Neuronal stem cell (in vitro differentiated cells): ENCODE measurements at regions not wholly inside any gene's neighbourhood (a gene's known extent, or its start where the extent isn't known, plus 50 kb on each side); places are given as distances from the start of the nearest gene placed in this dataset.

Experiments used
- DNase-seq: peaks from one replicate; pipeline ENCODE4 v3.0.0-alpha.2; 2013; ENCODE audit warnings: low spot score
- H2AFZ ChIP-seq: one replicate; pipeline ENCODE4 v1.6.1; 2013; ENCODE audit warnings: mild to moderate bottlenecking, low read length, inconsistent platforms
- H2AK5ac ChIP-seq: 2 replicates; pipeline ENCODE4 v1.6.1; 2013; ENCODE audit warnings: low read depth, mild to moderate bottlenecking, inconsistent platforms, low read length, moderate library complexity, mixed read lengths
- H2BK120ac ChIP-seq: 2 replicates; pipeline ENCODE4 v1.6.1; 2013; ENCODE audit warnings: low read depth, mild to moderate bottlenecking, inconsistent platforms, low read length, moderate library complexity, mixed read lengths
- H2BK12ac ChIP-seq: one replicate; pipeline ENCODE4 v1.6.1; 2013; ENCODE audit warnings: low read length, inconsistent platforms
- H2BK15ac ChIP-seq: 2 replicates; pipeline ENCODE4 v1.6.1; 2013; ENCODE audit warnings: mild to moderate bottlenecking, low read length, inconsistent platforms, mixed read lengths
- H2BK5ac ChIP-seq: one replicate; pipeline ENCODE4 v1.6.1; 2013; ENCODE audit warnings: inconsistent platforms, mild to moderate bottlenecking, low read length, moderate library complexity
- H3K14ac ChIP-seq: one replicate; pipeline ENCODE4 v1.6.1; 2013; ENCODE audit warnings: low read length, inconsistent platforms
- H3K18ac ChIP-seq: 2 replicates; pipeline ENCODE4 v1.6.1; 2013; ENCODE audit warnings: low read length, inconsistent platforms
- H3K23ac ChIP-seq: 2 replicates; pipeline ENCODE4 v1.6.1; 2013; ENCODE audit warnings: low read depth, mild to moderate bottlenecking, mixed read lengths, low read length, inconsistent platforms; ENCODE audit not compliant: poor library complexity
- H3K27ac ChIP-seq: replicated peaks from 3 replicates; pipeline ENCODE4 v1.5.1; 2013; ENCODE audit warnings: low read length, inconsistent platforms
- H3K27me3 ChIP-seq, 3 experiments: 2 replicates each; pipeline ENCODE4 v1.6.1; 2013; ENCODE audit warnings: low read length in 3 of 3, mild to moderate bottlenecking in 2 of 3, inconsistent platforms in 1 of 3, low read depth in 1 of 3, mixed read lengths in 1 of 3, moderate library complexity in 1 of 3; ENCODE audit not compliant: control insufficient read depth in 3 of 3, insufficient read depth in 3 of 3
- H3K36me3 ChIP-seq, 2 donors: replicated peaks in 1 of 2; 2 replicates each; pipeline ENCODE4 v1.6.1; 2013; ENCODE audit warnings: low read length in 2 of 2; ENCODE audit not compliant: control insufficient read depth in 2 of 2, insufficient read depth in 2 of 2
- H3K4ac ChIP-seq: 2 replicates; pipeline ENCODE4 v1.6.1; 2013; ENCODE audit warnings: inconsistent platforms, mild to moderate bottlenecking, low read length, moderate library complexity
- H3K4me1 ChIP-seq, 2 donors: 1 replicate in 1 of 2; 2 replicates in 1 of 2; pipeline ENCODE4 v1.6.1; 2013; ENCODE audit warnings: low read length in 2 of 2, low read depth in 1 of 2; ENCODE audit not compliant: control insufficient read depth in 2 of 2, insufficient read depth in 1 of 2
- H3K4me2 ChIP-seq: one replicate; pipeline ENCODE4 v1.6.1; 2013; ENCODE audit warnings: mild to moderate bottlenecking, low read length, inconsistent platforms; ENCODE audit not compliant: insufficient read depth, poor library complexity, severe bottlenecking
- H3K4me3 ChIP-seq, 2 donors: 2 replicates each; pipeline ENCODE4 v1.5.1; 2013; ENCODE audit warnings: low read length in 2 of 2, mild to moderate bottlenecking in 2 of 2, inconsistent platforms in 1 of 2, moderate library complexity in 1 of 2
- H3K79me1 ChIP-seq: one replicate; pipeline ENCODE4 v1.6.1; 2013; ENCODE audit warnings: low read depth, mild to moderate bottlenecking, inconsistent platforms, low read length, moderate library complexity
- H3K9ac ChIP-seq: one replicate; pipeline ENCODE4 v1.6.1; 2013; ENCODE audit warnings: mild to moderate bottlenecking, low read depth, low read length, inconsistent platforms; ENCODE audit not compliant: poor library complexity
- H3K9me3 ChIP-seq, 2 donors: replicated peaks in 1 of 2; 2 replicates each; pipeline versions ENCODE3 to v1.6.1; 2013; ENCODE audit warnings: low read length in 2 of 2, mild to moderate bottlenecking in 2 of 2, inconsistent platforms in 1 of 2, low read depth in 1 of 2, mixed read lengths in 1 of 2, moderate library complexity in 1 of 2; ENCODE audit not compliant: control insufficient read depth in 2 of 2, insufficient read depth in 1 of 2
- H4K8ac ChIP-seq: one replicate; pipeline ENCODE4 v1.6.1; 2013; ENCODE audit warnings: low read depth, mild to moderate bottlenecking, inconsistent platforms, low read length, moderate library complexity
- H4K91ac ChIP-seq: one replicate; pipeline ENCODE4 v1.6.1; 2013; ENCODE audit warnings: low read length, low read depth, mild to moderate bottlenecking, inconsistent platforms; ENCODE audit not compliant: poor library complexity
- WGBS, 2 donors: extraction: QIAGEN DNeasy Blood & Tissue Kit; methylation state at CpG; one replicate each; pipeline ENCODE4 v1.1.7; 2013; ENCODE audit warnings: missing lambda C conversion rate in 2 of 2, mixed read lengths in 1 of 2; ENCODE audit not compliant: insufficient read length in 2 of 2, insufficient replicate concordance in 1 of 2; ENCODE audit errors: extremely low coverage in 2 of 2; 5-methylcytosine and 5-hydroxymethylcytosine counted together

DNA sequence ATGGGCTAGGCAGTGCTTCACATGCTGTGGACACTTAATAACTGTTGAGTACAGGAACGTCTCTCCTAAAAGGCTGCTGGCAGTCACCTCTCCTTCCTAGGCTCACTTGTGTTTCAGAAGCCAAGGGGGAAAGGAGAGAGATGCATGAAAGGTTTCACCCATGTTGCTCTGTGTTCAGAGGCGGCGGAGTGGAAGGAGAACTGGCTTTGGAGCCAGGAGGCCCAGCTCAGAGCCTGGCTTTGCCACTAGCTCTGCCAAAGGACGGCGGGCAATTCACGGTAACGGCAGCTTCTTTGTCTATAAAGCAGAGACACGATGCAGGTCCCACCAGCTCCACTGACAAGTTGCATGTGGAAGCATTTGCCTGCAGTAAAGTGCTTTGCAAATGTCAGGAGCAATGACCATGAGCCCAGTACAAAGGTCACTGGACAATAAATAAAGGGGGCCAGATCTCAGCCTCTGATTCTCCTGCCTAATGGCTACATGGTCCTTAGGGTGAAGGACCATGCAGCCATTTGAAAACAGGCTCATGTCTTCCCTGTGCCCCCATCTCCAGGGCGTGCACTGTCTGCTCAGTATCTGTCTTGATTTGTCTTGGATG is 171.7 kb upstream of the TLE3 start:
- no peaks in the 10 kb centered on the region for H3K36me3 ChIP-seq

GRCh38 chr15:70268698-70269251 is 171.1 kb upstream of the TLE3 start:
- H3K4me2 ChIP-seq: no peak overlapping the region
- no peaks in the 10 kb centered on the region for H3K9me3 ChIP-seq
- H3K14ac ChIP-seq: no peak overlapping the region
- peaks cover 0 to 41% (median 0%) of the 10 kb centered on the region in 3 experiments for H3K27me3 ChIP-seq
- H3K9ac ChIP-seq: no peak overlapping the region
- no peak overlapping the region for H4K91ac ChIP-seq
- H2BK5ac ChIP-seq: no peak overlapping the region
- H3K79me1 ChIP-seq: no peaks in the 10 kb centered on the region
- H3K23ac ChIP-seq: no peak overlapping the region
- no peaks in the 10 kb centered on the region for H3K36me3 ChIP-seq
- H4K8ac ChIP-seq: no peak overlapping the region
- H3K4me3 ChIP-seq: no peak overlapping the region
- H2BK12ac ChIP-seq: no peak overlapping the region
- H3K4ac ChIP-seq: no peak overlapping the region
- peaks cover 10 to 39% of the 10 kb centered on the region in 2 donors for H3K4me1 ChIP-seq
- no peak for DNase-seq
- WGBS, 2 donors: no CpG with 5 or more reads among the region's 18 CpGs
- H3K18ac ChIP-seq: peak overlapping the region; percentile 70
- H2AK5ac ChIP-seq: no peak overlapping the region
- H3K27ac ChIP-seq: no peak overlapping the region
- H2BK15ac ChIP-seq: peak overlapping the region; percentile 53
- H2BK120ac ChIP-seq: no peak overlapping the region
- no peak overlapping the region for H2AFZ ChIP-seq

More for the DNA sequence above, 171.7 kb upstream of the TLE3 start:
- Histone ChIP-seq H3K27me3 (peaks cover 0 to 37% (median 0%) of the 10 kb centered on the region in 3 experiments), H3K9ac (no peak overlapping the region), H3K9me3 (no peaks in the 10 kb centered on the region), H3K23ac (no peak overlapping the region), H3K18ac (no peak overlapping the region), H2BK12ac (no peak overlapping the region), H3K4me2 (no peak overlapping the region), H2AFZ (no peak overlapping the region), H2BK15ac (peak overlapping the region; percentile 53), H3K4me1 (peaks cover 8 to 35% of the 10 kb centered on the region in 2 donors), H3K14ac (no peak overlapping the region), H4K91ac (no peak overlapping the region), H2AK5ac (no peak overlapping the region), H3K79me1 (no peaks in the 10 kb centered on the region), H3K27ac (no peak overlapping the region), H4K8ac (no peak overlapping the region), H3K4me3 (no peak overlapping the region), H3K4ac (no peak overlapping the region), H2BK5ac (no peak overlapping the region), H2BK120ac (no peak overlapping the region)
- WGBS, 2 donors: no CpG with 5 or more reads among the region's 9 CpGs
- no peak for DNase-seq

- H3K4me3 ChIP-seq: no peak overlapping the region
- H3K18ac ChIP-seq: no peak overlapping the region
- H3K9ac ChIP-seq: no peak overlapping the region
- no peak overlapping the region for H2AFZ ChIP-seq
- H3K9me3 ChIP-seq: no peaks in the 10 kb centered on the region
- no peak overlapping the region for H3K4ac ChIP-seq
- no peak overlapping the region for H3K27ac ChIP-seq
- no peak overlapping the region for H3K14ac ChIP-seq
- no peak overlapping the region for H4K91ac ChIP-seq
- H2BK15ac ChIP-seq: no peak overlapping the region
- H3K4me1 ChIP-seq: peaks cover 10 to 47% of the 10 kb centered on the region in 2 donors
- H3K27me3 ChIP-seq: peaks cover 0 to 46% (median 0%) of the 10 kb centered on the region in 3 experiments
- no CpG with 5 or more reads among the region's 6 CpGs for WGBS, 2 donors
- H2BK5ac ChIP-seq: no peak overlapping the region
- H4K8ac ChIP-seq: no peak overlapping the region
- H3K4me2 ChIP-seq: no peak overlapping the region
- no peak overlapping the region for H2BK120ac ChIP-seq
- no peak for DNase-seq
- H3K79me1 ChIP-seq: no peaks in the 10 kb centered on the region
- H2BK12ac ChIP-seq: no peak overlapping the region
- H3K23ac ChIP-seq: no peak overlapping the region
- H3K36me3 ChIP-seq: no peaks in the 10 kb centered on the region
- H2AK5ac ChIP-seq: no peak overlapping the region
Measured at GRCh38 chr15:70267879-70268278, 170.2 kb upstream of the TLE3 start.

DNA sequence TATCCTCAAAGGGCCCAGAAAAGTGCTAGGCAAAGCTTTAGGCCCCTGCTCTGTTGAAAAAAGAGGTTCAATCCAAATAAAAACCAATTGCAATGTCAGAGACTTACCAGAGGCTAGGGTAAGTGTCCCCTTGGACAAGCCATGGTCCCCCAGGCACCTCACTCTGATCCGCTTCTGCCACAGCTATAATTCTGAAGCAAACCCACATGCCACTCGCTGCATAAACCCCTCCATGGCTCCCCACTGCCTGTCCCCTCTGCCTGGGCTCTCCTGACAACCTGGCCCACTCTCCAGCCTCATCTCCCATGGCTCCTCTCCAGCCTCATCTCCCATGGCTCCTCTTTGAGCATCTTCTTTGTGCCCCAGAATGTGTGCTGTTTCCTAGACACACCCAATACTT is 169.6 kb upstream of the TLE3 start:
- no peak overlapping the region for H3K4me2 ChIP-seq
- no peak overlapping the region for H2BK12ac ChIP-seq
- no peak overlapping the region for H3K23ac ChIP-seq
- H2AFZ ChIP-seq: no peak overlapping the region
- H3K4me1 ChIP-seq: peaks cover 10 to 47% of the 10 kb centered on the region in 2 donors
- H3K36me3 ChIP-seq: no peaks in the 10 kb centered on the region
- no peak overlapping the region for H4K91ac ChIP-seq
- H2BK15ac ChIP-seq: no peak overlapping the region
- no peak overlapping the region for H2BK120ac ChIP-seq
- H2BK5ac ChIP-seq: no peak overlapping the region
- no peak overlapping the region for H3K9ac ChIP-seq
- H3K4ac ChIP-seq: no peak overlapping the region
- no peak overlapping the region for H3K18ac ChIP-seq
- H3K14ac ChIP-seq: no peak overlapping the region
- peaks cover 0 to 46% (median 0%) of the 10 kb centered on the region in 3 experiments for H3K27me3 ChIP-seq
- no peaks in the 10 kb centered on the region for H3K79me1 ChIP-seq
- H4K8ac ChIP-seq: no peak overlapping the region
- WGBS, 2 donors: no CpG with 5 or more reads among the region's 2 CpGs
- no peaks in the 10 kb centered on the region for H3K9me3 ChIP-seq
- no peak overlapping the region for H3K27ac ChIP-seq
- no peak overlapping the region for H3K4me3 ChIP-seq
- no peak for DNase-seq
- no peak overlapping the region for H2AK5ac ChIP-seq
